Hepatocyte (in vitro differentiated cells): ENCODE measurements at regions not wholly inside any gene's neighbourhood (a gene's known extent, or its start where the extent isn't known, plus 50 kb on each side); places are given as distances from the start of the nearest gene placed in this dataset.
"Not testable (repeated sequence)": the region's sequence is repeated elsewhere in the genome, so short reads cannot be mapped to it uniquely, and the experiment has no call there.

Source experiments
- DNase-seq: peaks from one replicate; pipeline ENCODE4 v3.0.0-alpha.2; 2016; ENCODE audit warnings: low spot score
- H2AFZ ChIP-seq: fragments of 200-600 bp; sonication (generic); 2 replicates; pipeline ENCODE4 v1.6.0; 2016; ENCODE audit warnings: antibody characterized with exemption, mild to moderate bottlenecking
- H3K27ac ChIP-seq: fragments of 200-600 bp; sonication (generic); 2 replicates; pipeline ENCODE4 v1.5.1; 2016; ENCODE audit warnings: mild to moderate bottlenecking
- H3K27me3 ChIP-seq: fragments of 200-600 bp; sonication (generic); 2 replicates; pipeline ENCODE4 v1.6.1; 2016
- H3K36me3 ChIP-seq: fragments of 200-600 bp; sonication (generic); replicated peaks from 2 replicates; pipeline ENCODE4 v1.5.1; 2016; ENCODE audit warnings: low read depth; ENCODE audit not compliant: insufficient read depth
- H3K4me1 ChIP-seq: fragments of 200-600 bp; sonication (generic); 2 replicates; pipeline ENCODE4 v1.5.1; 2016; ENCODE audit warnings: mild to moderate bottlenecking, moderate library complexity; ENCODE audit not compliant: insufficient read depth
- H3K4me2 ChIP-seq: fragments of 200-600 bp; sonication (generic); 2 replicates; pipeline ENCODE4 v1.6.0; 2016
- H3K4me3 ChIP-seq: fragments of 200-600 bp; sonication (generic); 2 replicates; pipeline ENCODE4 v1.5.1; 2016; ENCODE audit warnings: mild to moderate bottlenecking
- H3K79me2 ChIP-seq: fragments of 200-600 bp; sonication (generic); 2 replicates; pipeline ENCODE4 v1.6.0; 2017; ENCODE audit warnings: mild to moderate bottlenecking
- H3K9me2 ChIP-seq: fragments of 200-600 bp; sonication (generic); replicated peaks from 2 replicates; pipeline ENCODE4 v1.6.0; 2017; ENCODE audit warnings: mild to moderate bottlenecking; ENCODE audit not compliant: insufficient read depth
- H3K9me3 ChIP-seq: fragments of 200-600 bp; sonication (generic); 2 replicates; pipeline ENCODE4 v1.5.1; 2016; ENCODE audit warnings: low read depth, mild to moderate bottlenecking
- H4K20me1 ChIP-seq: fragments of 200-600 bp; sonication (generic); 2 replicates; pipeline ENCODE4 v1.6.0; 2016; ENCODE audit warnings: mild to moderate bottlenecking; ENCODE audit not compliant: insufficient read depth, poor library complexity, severe bottlenecking
- CTCF ChIP-seq: fragments of 200-600 bp; sonication (generic); IDR thresholded peaks from 2 replicates; pipeline ENCODE4 v1.5.1; 2016; ENCODE audit warnings: antibody characterized with exemption, mild to moderate bottlenecking; ENCODE audit not compliant: poor library complexity
- EZH2 ChIP-seq: fragments of 200-600 bp; sonication (generic); IDR thresholded peaks from 2 replicates; pipeline ENCODE4 v1.6.1; 2016; ENCODE audit warnings: antibody characterized with exemption, mild to moderate bottlenecking, borderline replicate concordance
- EZH2phosphoT487 ChIP-seq: fragments of 200-600 bp; sonication (generic); IDR thresholded peaks from one replicate; pipeline ENCODE4 v1.6.1; 2018; ENCODE audit warnings: antibody characterized with exemption, mild to moderate bottlenecking, low read depth, moderate library complexity; ENCODE audit not compliant: unreplicated experiment, severe bottlenecking
- WGBS: methylation state at CpG from one replicate; pipeline ENCODE4 v1.1.6; 2016; ENCODE audit warnings: low lambda C conversion rate; ENCODE audit errors: missing lambda C conversion rate; 5-methylcytosine and 5-hydroxymethylcytosine counted together

- 89% methylated on average over 22 of the region's 22 CpGs for WGBS
- Histone ChIP-seq H3K27ac (no peak overlapping the region), H3K9me3 (no peaks in the 10 kb centered on the region), H3K9me2 (no peaks in the 10 kb centered on the region), H4K20me1 (no peaks in the 10 kb centered on the region), H2AFZ (no peak overlapping the region), H3K4me1 (no peaks in the 10 kb centered on the region), H3K4me2 (no peak overlapping the region), H3K27me3 (no peaks in the 10 kb centered on the region), H3K4me3 (no peak overlapping the region), H3K36me3 (no peaks in the 10 kb centered on the region), H3K79me2 (no peaks in the 10 kb centered on the region)
- no peak for DNase-seq
- TF ChIP-seq EZH2phosphoT487, result no peak
- TF ChIP-seq CTCF, result no peak
- no peak for TF ChIP-seq EZH2
Observed at GRCh38 chr2:239801404-239802184, 223.5 kb downstream of the NDUFA10 start.

- DNase-seq, result no peak
Observed at GRCh38 chr2:239800785-239801386, 224.3 kb downstream of the NDUFA10 start.

GRCh38 chr2:239797316-239797715 lies 227.8 kb downstream of the NDUFA10 start:
- Histone ChIP-seq H3K36me3 (no peaks in the 10 kb centered on the region), H3K9me3 (no peaks in the 10 kb centered on the region), H3K4me2 (no peak overlapping the region), H3K4me3 (no peak overlapping the region), H2AFZ (no peak overlapping the region), H3K27me3 (no peaks in the 10 kb centered on the region), H3K4me1 (no peaks in the 10 kb centered on the region), H3K79me2 (no peaks in the 10 kb centered on the region), H4K20me1 (no peaks in the 10 kb centered on the region), H3K27ac (no peak overlapping the region), H3K9me2 (no peaks in the 10 kb centered on the region)
- TF ChIP-seq EZH2phosphoT487, result no peak
- DNase-seq, result no peak

More at GRCh38 chr2:239800785-239801386, 224.3 kb downstream of the NDUFA10 start:
- WGBS, result 85% methylated on average over 22 of the region's 22 CpGs
- Histone ChIP-seq H3K4me2 (no peak overlapping the region), H4K20me1 (no peaks in the 10 kb centered on the region), H3K36me3 (no peaks in the 10 kb centered on the region), H3K4me1 (no peaks in the 10 kb centered on the region), H3K9me2 (no peaks in the 10 kb centered on the region), H3K27me3 (no peaks in the 10 kb centered on the region), H3K79me2 (no peaks in the 10 kb centered on the region), H3K4me3 (no peak overlapping the region), H2AFZ (no peak overlapping the region), H3K27ac (no peak overlapping the region), H3K9me3 (no peaks in the 10 kb centered on the region)
- TF ChIP-seq EZH2phosphoT487 (no peak), CTCF (no peak), EZH2 (no peak)

- 100% methylated on average over 1 of the region's 17 CpGs for WGBS
- H2AFZ ChIP-seq, H3K4me1 ChIP-seq, H3K9me2 ChIP-seq, H3K4me2 ChIP-seq, DNase-seq, H3K9me3 ChIP-seq, H3K27me3 ChIP-seq, H3K27ac ChIP-seq, H4K20me1 ChIP-seq, H3K4me3 ChIP-seq, H3K36me3 ChIP-seq, H3K79me2 ChIP-seq: not testable (repeated sequence)
Observed at GRCh38 chr2:239795761-239796160, 229.4 kb downstream of the NDUFA10 start.
